ENCODE measurements at regions not wholly inside any gene's neighbourhood (a gene's known extent, or its start where the extent isn't known, plus 50 kb on each side); places are given as distances from the start of the nearest gene placed in this dataset.

- no peak for DNase-seq
- Mint-ChIP-seq H3K4me3 (no peak overlapping the region), H3K27me3 (no peaks in the 10 kb centered on the region), H3K27ac (no peak overlapping the region), H3K4me1 (ENCODE audit: low read depth) (peaks cover 58% of the 10 kb centered on the region), H3K9me3 (no peaks in the 10 kb centered on the region), H3K36me3 (ENCODE audit: low read depth) (no peaks in the 10 kb centered on the region)
Observed at GRCh38 chr7:142698429-142698828, 50.8 kb upstream of the PRSS1 start.

DNA sequence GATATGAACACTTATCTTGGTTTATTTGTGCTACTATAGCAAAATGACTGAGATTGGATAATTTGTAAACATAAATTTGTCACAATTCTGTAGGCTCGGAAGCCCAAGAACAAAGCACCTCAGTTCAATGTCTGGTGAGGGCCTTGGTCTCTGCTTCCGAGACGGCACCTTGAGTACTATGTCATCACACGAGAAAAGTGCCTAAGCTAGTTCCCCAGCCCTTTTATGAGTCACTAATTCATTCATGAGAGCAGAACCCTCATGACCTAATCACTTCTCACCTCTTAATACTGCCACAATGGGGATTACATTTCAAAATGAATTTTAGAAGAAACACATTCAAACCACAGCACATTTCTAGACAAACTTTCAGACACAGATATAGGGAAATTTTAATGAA, 52.0 kb upstream of the PRSS1 start:
- H3K27me3 Mint-ChIP-seq, result no peaks in the 10 kb centered on the region
- no peak overlapping the region for H3K27ac Mint-ChIP-seq
- H3K36me3 Mint-ChIP-seq (ENCODE audit: low read depth), result no peaks in the 10 kb centered on the region
- H3K4me3 Mint-ChIP-seq, result no peak overlapping the region
- no peak for DNase-seq
- H3K9me3 Mint-ChIP-seq, result no peaks in the 10 kb centered on the region
- H3K4me1 Mint-ChIP-seq (ENCODE audit: low read depth), result peaks cover 53% of the 10 kb centered on the region

DNA sequence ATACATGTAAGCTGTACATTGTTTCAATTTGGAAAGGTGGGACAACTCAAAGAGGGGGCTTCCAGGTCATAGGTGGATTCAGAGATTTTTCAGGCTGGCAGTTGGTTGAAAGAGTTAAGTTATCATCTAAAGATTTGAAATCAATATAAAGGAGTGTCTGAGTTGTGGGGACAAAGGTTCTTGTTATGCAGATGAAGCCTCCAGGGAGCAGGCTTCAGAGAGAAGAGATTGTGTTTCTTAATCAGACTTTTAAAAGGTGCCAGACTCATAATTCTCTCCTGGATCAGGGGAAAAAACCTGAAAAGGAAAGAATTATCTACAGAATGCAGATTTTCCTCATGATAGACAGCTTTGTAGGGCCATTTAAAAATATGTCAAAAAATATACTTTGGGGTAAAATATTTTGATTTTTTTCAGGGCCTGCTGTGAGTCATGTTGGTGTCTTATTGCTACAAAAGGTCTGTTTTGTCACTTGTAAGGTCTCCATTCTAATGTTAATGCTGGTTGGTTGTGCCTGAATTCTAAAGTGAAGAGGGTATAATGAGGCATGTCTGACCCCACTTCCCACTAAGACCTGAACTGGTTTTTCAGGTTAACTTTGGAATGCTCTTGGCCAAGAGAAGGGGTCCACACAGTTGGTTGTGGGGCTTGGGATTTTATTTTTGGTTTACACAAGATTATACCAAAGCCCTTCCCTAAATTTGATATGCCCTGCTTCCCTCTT, 52.7 kb upstream of the PRSS1 start:
- H3K27ac Mint-ChIP-seq, result peak overlapping the region; percentile 5
- no peaks in the 10 kb centered on the region for H3K9me3 Mint-ChIP-seq
- no peak overlapping the region for H3K4me3 Mint-ChIP-seq
- no peak for DNase-seq
- no peaks in the 10 kb centered on the region for H3K27me3 Mint-ChIP-seq
- H3K36me3 Mint-ChIP-seq (ENCODE audit: low read depth), result no peaks in the 10 kb centered on the region
- peaks cover 48% of the 10 kb centered on the region for H3K4me1 Mint-ChIP-seq (ENCODE audit: low read depth)

DNA sequence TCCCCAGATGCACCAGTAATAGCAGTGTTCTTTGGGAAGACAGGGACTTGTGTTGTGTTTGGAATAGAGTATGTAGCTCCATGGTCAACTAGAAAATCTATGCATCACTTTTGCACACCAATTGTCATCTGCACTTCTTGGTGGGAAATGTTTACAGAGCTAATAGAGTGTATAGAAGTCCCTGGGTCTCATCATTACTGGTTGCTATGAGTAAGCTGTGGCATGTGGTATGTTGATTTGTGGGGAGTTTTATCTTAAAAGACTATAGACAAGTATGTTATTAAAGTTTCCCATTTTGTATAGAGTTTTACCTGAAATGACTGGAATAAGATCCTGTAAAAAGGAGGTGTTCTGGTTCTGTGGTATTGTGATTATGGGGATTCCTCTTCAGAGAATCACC, 55.4 kb upstream of the PRSS1 start:
- Mint-ChIP-seq H3K27ac (no peak overlapping the region), H3K9me3 (no peaks in the 10 kb centered on the region), H3K4me3 (no peak overlapping the region), H3K4me1 (ENCODE audit: low read depth) (peaks cover 38% of the 10 kb centered on the region), H3K36me3 (ENCODE audit: low read depth) (no peaks in the 10 kb centered on the region), H3K27me3 (no peaks in the 10 kb centered on the region)
- DNase-seq, result no peak

DNA sequence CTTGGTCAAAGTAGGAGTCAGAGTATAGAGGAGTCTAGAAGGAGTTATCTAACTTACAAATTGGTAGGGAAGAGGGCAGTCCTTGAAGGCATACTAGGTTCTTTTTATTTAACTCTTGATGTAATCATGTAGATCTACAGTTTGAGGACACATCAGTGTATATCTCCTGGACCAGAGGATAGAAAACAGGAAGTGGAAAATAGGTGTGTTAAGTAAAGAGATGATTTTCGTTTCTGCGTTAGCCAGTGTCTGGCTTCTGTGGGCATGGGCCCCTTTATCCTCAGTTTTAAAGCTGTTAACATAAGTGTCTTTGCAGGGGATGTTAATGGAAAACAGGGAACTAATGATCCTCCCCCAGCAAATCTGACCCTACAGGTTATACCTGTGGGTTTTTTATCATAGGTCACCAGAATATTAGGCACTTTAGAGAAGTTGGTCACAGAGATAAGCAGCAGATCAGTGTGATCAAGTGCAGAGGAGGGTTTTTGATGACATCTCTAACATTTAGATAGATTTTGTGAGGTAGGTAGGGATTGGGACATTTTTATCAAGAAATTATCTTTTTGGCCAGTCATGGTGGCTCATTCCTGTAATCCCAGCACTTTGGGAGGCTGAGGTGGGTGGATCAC, 58.6 kb upstream of the PRSS1 start:
- Mint-ChIP-seq H3K9me3 (no peaks in the 10 kb centered on the region), H3K27me3 (no peaks in the 10 kb centered on the region), H3K4me3 (no peak overlapping the region), H3K27ac (peak overlapping the region; percentile 47), H3K36me3 (ENCODE audit: low read depth) (no peaks in the 10 kb centered on the region), H3K4me1 (ENCODE audit: low read depth) (peaks cover 26% of the 10 kb centered on the region)
- no peak for DNase-seq

- Mint-ChIP-seq H3K9me3 (no peaks in the 10 kb centered on the region), H3K4me3 (no peak overlapping the region), H3K36me3 (ENCODE audit: low read depth) (no peaks in the 10 kb centered on the region), H3K4me1 (ENCODE audit: low read depth) (peaks cover 26% of the 10 kb centered on the region), H3K27ac (no peak overlapping the region), H3K27me3 (no peaks in the 10 kb centered on the region)
- DNase-seq, result no peak
Observed at GRCh38 chr7:142689439-142690120, 59.7 kb upstream of the PRSS1 start.

DNA sequence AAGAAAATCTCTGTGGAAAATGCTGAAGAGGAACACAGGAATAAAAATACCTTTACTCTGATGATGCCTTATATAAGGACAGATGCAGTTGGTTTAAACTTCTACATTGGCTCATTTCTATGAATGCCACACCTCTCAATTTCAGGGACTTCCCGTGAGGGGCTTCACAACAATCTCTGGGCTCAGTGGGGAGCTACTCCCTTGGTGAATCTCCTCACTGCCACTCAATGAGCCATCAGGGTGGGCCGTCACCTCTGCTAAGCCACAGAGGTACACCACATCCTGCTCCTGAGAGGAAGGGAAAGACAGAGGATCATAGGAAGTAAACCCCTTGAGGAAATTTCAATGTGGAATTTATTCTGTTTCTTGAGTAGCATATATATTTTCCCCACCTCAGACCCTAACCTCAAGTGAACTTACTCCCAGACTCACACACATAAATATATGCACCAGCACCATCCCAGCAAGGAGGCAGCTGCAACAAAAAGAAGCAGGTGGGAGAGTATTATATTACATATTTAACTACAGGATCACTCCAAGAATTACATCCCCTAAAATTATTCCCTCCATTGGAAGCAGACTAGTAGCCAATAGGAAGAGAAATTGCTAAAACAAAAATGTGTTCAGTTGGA, 63.3 kb upstream of the PRSS1 start:
- Mint-ChIP-seq H3K4me3 (no peak overlapping the region), H3K9me3 (no peaks in the 10 kb centered on the region), H3K27ac (peak overlapping the region; percentile 47), H3K36me3 (ENCODE audit: low read depth) (no peaks in the 10 kb centered on the region), H3K27me3 (no peaks in the 10 kb centered on the region), H3K4me1 (ENCODE audit: low read depth) (peaks cover 29% of the 10 kb centered on the region)
- no peak for DNase-seq

- Mint-ChIP-seq H3K27ac (no peak overlapping the region), H3K4me1 (ENCODE audit: low read depth) (peaks cover 16% of the 10 kb centered on the region), H3K4me3 (no peak overlapping the region), H3K36me3 (ENCODE audit: low read depth) (no peaks in the 10 kb centered on the region), H3K9me3 (no peaks in the 10 kb centered on the region), H3K27me3 (no peaks in the 10 kb centered on the region)
- no peak for DNase-seq
Observed at GRCh38 chr7:142681314-142682092, 67.8 kb upstream of the PRSS1 start.

GRCh38 chr7:142671506-142671905, 77.8 kb upstream of the PRSS1 start:
- no peak for DNase-seq
- H3K9me3 Mint-ChIP-seq, result no peaks in the 10 kb centered on the region
- H3K27me3 Mint-ChIP-seq, result no peaks in the 10 kb centered on the region
- H3K4me3 Mint-ChIP-seq, result no peak overlapping the region
- H3K36me3 Mint-ChIP-seq (ENCODE audit: low read depth), result no peaks in the 10 kb centered on the region
- H3K27ac Mint-ChIP-seq, result no peak overlapping the region
- peaks cover 33% of the 10 kb centered on the region for H3K4me1 Mint-ChIP-seq (ENCODE audit: low read depth)

DNA sequence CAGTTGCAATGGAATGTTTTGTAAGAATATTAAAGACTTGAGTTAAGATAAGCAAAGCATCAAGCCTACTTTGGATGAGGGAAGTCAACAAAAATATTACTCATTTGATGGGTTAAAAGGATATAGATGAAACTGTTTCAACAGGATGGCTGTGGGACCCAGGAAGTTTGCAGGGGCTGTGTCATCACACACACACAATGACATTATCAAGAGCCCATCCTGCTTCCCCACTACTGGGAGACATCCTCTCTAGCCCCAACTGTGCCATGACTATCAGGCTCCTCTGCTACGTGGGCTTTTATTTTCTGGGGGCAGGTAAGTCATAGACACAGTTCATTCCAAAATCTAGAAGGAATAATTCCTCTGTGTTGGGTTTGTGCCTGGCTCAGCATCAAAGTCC, 78.8 kb upstream of the PRSS1 start:
- no peaks in the 10 kb centered on the region for H3K36me3 Mint-ChIP-seq (ENCODE audit: low read depth)
- no peaks in the 10 kb centered on the region for H3K9me3 Mint-ChIP-seq
- peak overlapping the region; percentile 78 for H3K27ac Mint-ChIP-seq
- peak overlapping the region; percentile 33 for H3K4me3 Mint-ChIP-seq
- H3K27me3 Mint-ChIP-seq, result no peaks in the 10 kb centered on the region
- peaks cover 33% of the 10 kb centered on the region for H3K4me1 Mint-ChIP-seq (ENCODE audit: low read depth)
- no peak for DNase-seq

- no peak overlapping the region for H3K4me3 Mint-ChIP-seq
- H3K27me3 Mint-ChIP-seq, result no peaks in the 10 kb centered on the region
- DNase-seq, result no peak
- H3K4me1 Mint-ChIP-seq (ENCODE audit: low read depth), result peaks cover 33% of the 10 kb centered on the region
- no peak overlapping the region for H3K27ac Mint-ChIP-seq
- no peaks in the 10 kb centered on the region for H3K9me3 Mint-ChIP-seq
- no peaks in the 10 kb centered on the region for H3K36me3 Mint-ChIP-seq (ENCODE audit: low read depth)
Observed at GRCh38 chr7:142669074-142669654, 80.1 kb upstream of the PRSS1 start.

DNA sequence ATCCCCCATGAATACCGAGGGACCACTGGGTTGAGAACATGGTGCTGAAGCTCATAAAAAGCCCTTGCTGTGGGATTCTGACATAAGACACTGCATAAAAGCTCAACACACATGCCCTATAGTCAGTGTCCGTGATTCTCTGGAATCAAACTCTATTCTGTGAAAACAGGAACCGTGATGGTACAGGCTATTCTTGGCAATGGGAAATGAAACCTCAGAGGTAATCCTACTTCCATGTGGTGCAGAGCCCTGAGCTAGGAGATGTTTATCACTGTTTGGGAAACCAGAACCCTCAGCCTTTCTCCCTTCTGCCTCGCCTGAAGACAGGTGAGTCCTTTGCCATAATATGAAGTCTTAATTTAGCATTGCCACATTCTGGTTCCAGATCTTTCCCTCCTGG, 80.8 kb upstream of the PRSS1 start:
- Mint-ChIP-seq H3K9me3 (no peaks in the 10 kb centered on the region), H3K4me3 (no peak overlapping the region), H3K27ac (no peak overlapping the region), H3K4me1 (ENCODE audit: low read depth) (peaks cover 33% of the 10 kb centered on the region), H3K36me3 (ENCODE audit: low read depth) (no peaks in the 10 kb centered on the region), H3K27me3 (no peaks in the 10 kb centered on the region)
- DNase-seq, result no peak

DNA sequence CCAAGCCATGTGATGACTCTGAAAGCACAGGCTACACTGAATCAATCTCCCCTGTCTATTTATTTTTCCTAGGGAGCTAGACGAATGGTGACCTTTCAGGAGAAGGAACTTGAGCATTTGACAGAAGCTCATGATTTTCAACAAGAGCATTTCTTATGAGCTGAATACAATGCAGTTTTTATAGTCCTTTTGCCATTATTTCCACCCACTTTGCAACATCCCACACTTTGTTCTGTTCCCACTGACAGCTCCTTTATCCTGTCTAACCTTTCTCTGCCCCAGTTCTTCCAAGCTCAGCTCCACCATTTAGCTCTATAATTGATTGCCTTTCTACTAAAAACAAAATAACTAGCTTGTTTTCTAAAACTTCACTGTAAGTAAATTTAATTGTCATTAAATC, 91.9 kb upstream of the PRSS1 start:
- H3K4me3 Mint-ChIP-seq, result no peak overlapping the region

GRCh38 chr7:142654398-142654797, 94.9 kb upstream of the PRSS1 start:
- DNase-seq, result no peak
- Mint-ChIP-seq H3K36me3 (ENCODE audit: low read depth) (no peaks in the 10 kb centered on the region), H3K27ac (no peak overlapping the region)

More for the DNA sequence above, 91.9 kb upstream of the PRSS1 start:
- H3K36me3 Mint-ChIP-seq (ENCODE audit: low read depth), result no peaks in the 10 kb centered on the region
- no peaks in the 10 kb centered on the region for H3K27me3 Mint-ChIP-seq
- no peak overlapping the region for H3K27ac Mint-ChIP-seq
- H3K4me1 Mint-ChIP-seq (ENCODE audit: low read depth), result peaks cover 2% of the 10 kb centered on the region
- no peaks in the 10 kb centered on the region for H3K9me3 Mint-ChIP-seq
- no peak for DNase-seq

More at GRCh38 chr7:142654398-142654797, 94.9 kb upstream of the PRSS1 start:
- no peak overlapping the region for H3K4me3 Mint-ChIP-seq
- peaks cover 6% of the 10 kb centered on the region for H3K4me1 Mint-ChIP-seq (ENCODE audit: low read depth)
- no peaks in the 10 kb centered on the region for H3K9me3 Mint-ChIP-seq
- no peaks in the 10 kb centered on the region for H3K27me3 Mint-ChIP-seq
